Breast epithelium (tissue), 4 donors: ENCODE measurements at regions not wholly inside any gene's neighbourhood (a gene's known extent, or its start where the extent isn't known, plus 50 kb on each side); places are given as distances from the start of the nearest gene placed in this dataset.

ENCODE experiments used
- DNase-seq, 2 donors: peaks; one replicate each; pipeline ENCODE4 v3.0.0-alpha.2; 2019; ENCODE audit warnings: low spot score in 2 of 2
- H3K27ac ChIP-seq, 2 donors: fragments of 200-600 bp; sonication (generic) in 1 of 2; one replicate each; pipeline ENCODE4 v1.5.1; 2016 to 2019; ENCODE audit warnings: mild to moderate bottlenecking in 1 of 2
- H3K27me3 ChIP-seq, 2 donors: fragments of 200-600 bp; sonication (generic) in 1 of 2; one replicate each; pipeline versions ENCODE4 v1.5.1 to v1.6.0; 2017 to 2019; ENCODE audit warnings: control low read depth in 1 of 2, mild to moderate bottlenecking in 1 of 2
- H3K36me3 ChIP-seq: fragments of 200-600 bp; one replicate; pipeline ENCODE4 v1.5.1; 2019
- H3K4me1 ChIP-seq, 2 donors: fragments of 200-600 bp; sonication (generic); one replicate each; pipeline ENCODE4 v1.5.1; 2016 to 2019; ENCODE audit warnings: control low read depth in 1 of 2
- H3K4me3 ChIP-seq, 3 donors: fragments of 200-600 bp; sonication (generic); 1 replicate in 2 of 3; 2 replicates in 1 of 3; pipeline ENCODE4 v1.5.1; 2016 to 2019; ENCODE audit warnings: mild to moderate bottlenecking in 3 of 3, moderate library complexity in 2 of 3
- H3K9me3 ChIP-seq, 2 donors: fragments of 200-600 bp; sonication (generic) in 1 of 2; one replicate each; pipeline ENCODE4 v1.5.1; 2016 to 2019; ENCODE audit warnings: control low read depth in 1 of 2
- POLR2A ChIP-seq: fragments of 450-650 bp; IDR thresholded peaks from one replicate; pipeline ENCODE4 v1.6.1; 2016; ENCODE audit warnings: antibody characterized with exemption, mild to moderate bottlenecking, moderate library complexity
- POLR2AphosphoS5 ChIP-seq, 3 donors: sonication (generic); formaldehyde crosslinking; IDR thresholded peaks; one replicate each; pipeline ENCODE4 v1.6.1; 2017; ENCODE audit warnings: antibody characterized with exemption in 3 of 3
- intact Hi-C: fragments of 100-400 bp; cut with DNase I; formaldehyde crosslinking; loops from one replicate; pipeline ENCODE4 v1.15.1; 2023; ENCODE audit warnings: low total_unique reads
- TF ChIP-seq, protein P1 (sequence below), 3 donors: fragments of 450-650 bp; IDR thresholded peaks; one replicate each; pipeline ENCODE4 v1.5.1; 2016 to 2017; ENCODE audit warnings: antibody characterized with exemption in 3 of 3, mild to moderate bottlenecking in 3 of 3, moderate library complexity in 3 of 3

DNA sequence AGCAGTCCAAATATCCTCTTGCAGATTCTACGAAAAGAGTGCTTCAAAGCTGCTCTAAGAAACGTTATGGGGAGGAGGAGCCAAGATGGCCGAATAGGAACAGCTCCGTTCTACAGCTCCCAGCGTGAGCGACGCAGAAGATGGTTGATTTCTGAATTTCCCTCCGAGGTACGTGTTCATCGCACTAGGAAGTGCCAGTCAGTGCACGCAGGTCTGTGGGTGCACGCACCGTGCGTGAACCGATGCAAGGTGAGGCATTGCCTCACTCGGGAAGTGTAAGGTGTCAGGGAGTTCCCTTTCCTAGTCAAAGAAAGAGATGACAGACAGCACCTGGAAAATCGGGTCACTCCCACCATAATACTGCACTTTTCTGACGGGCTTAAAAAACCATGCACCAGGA lies 272.1 kb upstream of the DEFB115 start:
- TF ChIP-seq, protein P1, sequence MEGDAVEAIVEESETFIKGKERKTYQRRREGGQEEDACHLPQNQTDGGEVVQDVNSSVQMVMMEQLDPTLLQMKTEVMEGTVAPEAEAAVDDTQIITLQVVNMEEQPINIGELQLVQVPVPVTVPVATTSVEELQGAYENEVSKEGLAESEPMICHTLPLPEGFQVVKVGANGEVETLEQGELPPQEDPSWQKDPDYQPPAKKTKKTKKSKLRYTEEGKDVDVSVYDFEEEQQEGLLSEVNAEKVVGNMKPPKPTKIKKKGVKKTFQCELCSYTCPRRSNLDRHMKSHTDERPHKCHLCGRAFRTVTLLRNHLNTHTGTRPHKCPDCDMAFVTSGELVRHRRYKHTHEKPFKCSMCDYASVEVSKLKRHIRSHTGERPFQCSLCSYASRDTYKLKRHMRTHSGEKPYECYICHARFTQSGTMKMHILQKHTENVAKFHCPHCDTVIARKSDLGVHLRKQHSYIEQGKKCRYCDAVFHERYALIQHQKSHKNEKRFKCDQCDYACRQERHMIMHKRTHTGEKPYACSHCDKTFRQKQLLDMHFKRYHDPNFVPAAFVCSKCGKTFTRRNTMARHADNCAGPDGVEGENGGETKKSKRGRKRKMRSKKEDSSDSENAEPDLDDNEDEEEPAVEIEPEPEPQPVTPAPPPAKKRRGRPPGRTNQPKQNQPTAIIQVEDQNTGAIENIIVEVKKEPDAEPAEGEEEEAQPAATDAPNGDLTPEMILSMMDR (IDR thresholded peaks at IDR 0.05) = no peak
- no peak for TF ChIP-seq POLR2AphosphoS5 (IDR thresholded peaks at IDR 0.05)
- no peak for TF ChIP-seq POLR2A
- peaks cover 0 to 3% of the 10 kb centered on the region in 2 donors for H3K9me3 ChIP-seq
- H3K27ac ChIP-seq = no peak overlapping the region
- no peak for DNase-seq
- H3K36me3 ChIP-seq = no peaks in the 10 kb centered on the region
- no peaks in the 10 kb centered on the region for H3K27me3 ChIP-seq
- intact Hi-C loops = no loop called here
- no peak overlapping the region for H3K4me3 ChIP-seq
- H3K4me1 ChIP-seq = no peaks in the 10 kb centered on the region
